GM12872 (cell line): ENCODE measurements at regions not wholly inside any gene's neighbourhood (a gene's known extent, or its start where the extent isn't known, plus 50 kb on each side); places are given as distances from the start of the nearest gene placed in this dataset.

Experiments
- TF ChIP-seq, protein P1 (sequence below): IDR thresholded peaks from 3 replicates; pipeline ENCODE4 v1.5.1; 2011; ENCODE audit warnings: low read depth, mild to moderate bottlenecking, low read length, moderate library complexity; ENCODE audit not compliant: insufficient read depth

DNA sequence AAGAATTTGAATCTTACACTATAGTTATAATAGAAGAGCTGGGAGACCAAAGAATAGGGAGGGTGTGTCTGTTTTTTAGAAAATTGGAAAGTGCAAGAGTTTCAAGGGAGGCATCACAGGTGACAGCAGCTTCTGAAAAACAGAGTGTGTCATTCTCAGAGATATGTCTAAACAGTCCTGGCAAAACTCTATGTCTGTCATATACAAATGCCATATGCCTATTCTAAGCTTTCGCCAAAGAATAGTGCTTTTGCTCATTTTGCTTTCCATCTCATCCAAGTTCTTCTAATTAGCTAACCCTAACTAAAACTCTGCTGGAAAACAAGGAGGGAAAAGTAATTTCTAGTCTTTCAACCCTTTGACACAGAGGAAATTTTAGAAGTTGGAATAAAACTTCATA is 388.0 kb upstream of the TYRP1 start:
- TF ChIP-seq, protein P1, sequence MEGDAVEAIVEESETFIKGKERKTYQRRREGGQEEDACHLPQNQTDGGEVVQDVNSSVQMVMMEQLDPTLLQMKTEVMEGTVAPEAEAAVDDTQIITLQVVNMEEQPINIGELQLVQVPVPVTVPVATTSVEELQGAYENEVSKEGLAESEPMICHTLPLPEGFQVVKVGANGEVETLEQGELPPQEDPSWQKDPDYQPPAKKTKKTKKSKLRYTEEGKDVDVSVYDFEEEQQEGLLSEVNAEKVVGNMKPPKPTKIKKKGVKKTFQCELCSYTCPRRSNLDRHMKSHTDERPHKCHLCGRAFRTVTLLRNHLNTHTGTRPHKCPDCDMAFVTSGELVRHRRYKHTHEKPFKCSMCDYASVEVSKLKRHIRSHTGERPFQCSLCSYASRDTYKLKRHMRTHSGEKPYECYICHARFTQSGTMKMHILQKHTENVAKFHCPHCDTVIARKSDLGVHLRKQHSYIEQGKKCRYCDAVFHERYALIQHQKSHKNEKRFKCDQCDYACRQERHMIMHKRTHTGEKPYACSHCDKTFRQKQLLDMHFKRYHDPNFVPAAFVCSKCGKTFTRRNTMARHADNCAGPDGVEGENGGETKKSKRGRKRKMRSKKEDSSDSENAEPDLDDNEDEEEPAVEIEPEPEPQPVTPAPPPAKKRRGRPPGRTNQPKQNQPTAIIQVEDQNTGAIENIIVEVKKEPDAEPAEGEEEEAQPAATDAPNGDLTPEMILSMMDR, result no peak

DNA sequence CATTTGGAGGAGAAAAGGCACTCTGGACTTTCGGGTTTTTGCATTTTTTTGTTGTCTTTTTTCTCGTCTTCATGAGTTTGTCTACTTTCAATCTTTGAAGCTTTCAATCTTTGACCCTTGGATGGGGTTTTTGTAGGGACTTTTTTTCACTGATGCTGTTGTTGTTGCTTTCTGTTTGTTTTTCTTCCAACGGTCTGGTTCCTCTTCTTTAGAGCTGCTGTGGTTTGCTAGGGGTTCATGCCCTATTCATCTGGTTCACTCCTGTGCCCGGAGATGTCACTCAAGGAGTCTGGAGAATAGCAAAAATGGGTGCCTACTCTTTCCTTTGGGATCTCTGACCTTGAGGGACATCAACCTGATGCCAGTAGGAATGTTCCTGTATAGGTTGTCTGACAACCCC is 378.6 kb upstream of the TYRP1 start:
- TF ChIP-seq, protein P1, result no peak

DNA sequence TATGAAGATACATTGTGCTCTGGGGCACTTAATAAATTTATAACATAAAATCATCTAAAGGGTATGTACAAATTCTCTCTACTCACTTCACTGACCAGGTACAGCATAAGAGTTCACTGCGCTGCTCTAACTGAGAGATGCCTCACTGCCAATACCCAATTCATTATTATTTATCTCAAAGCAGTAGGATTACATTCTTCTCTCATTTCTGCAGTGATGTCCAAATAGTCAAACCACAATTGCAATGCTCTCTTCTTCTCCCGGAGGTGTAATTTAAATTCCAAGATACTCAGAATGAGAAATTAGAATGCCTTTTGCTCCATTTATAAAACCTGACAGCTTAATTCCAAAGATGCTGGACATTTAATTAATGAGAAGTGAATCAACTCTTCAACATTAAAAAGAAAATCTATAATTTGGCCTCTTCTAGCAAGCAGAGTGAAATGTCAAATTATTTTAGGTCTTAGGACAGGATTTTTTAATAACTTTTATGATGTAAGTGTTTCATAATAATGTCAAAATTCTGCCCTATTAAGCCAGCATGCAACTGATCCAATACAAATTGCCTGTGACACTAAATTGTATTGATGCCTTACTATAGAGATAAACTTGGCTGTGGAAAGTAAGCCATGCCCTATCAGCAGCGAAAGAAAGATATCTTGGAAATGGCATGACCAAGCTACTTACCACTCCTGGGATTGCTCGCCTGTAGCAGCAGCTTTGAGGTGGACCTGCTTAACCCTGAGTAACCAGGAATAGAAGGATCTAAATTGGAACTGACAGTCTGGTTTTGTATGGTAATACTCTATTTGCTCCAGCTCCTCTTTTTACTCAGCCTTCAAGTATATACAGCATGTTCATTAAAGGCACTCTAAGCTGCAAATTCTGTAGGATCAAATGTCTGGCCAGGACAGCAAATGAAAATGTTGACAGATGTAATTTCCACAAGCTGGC is 374.2 kb upstream of the TYRP1 start:
- TF ChIP-seq, protein P1, result no peak

DNA sequence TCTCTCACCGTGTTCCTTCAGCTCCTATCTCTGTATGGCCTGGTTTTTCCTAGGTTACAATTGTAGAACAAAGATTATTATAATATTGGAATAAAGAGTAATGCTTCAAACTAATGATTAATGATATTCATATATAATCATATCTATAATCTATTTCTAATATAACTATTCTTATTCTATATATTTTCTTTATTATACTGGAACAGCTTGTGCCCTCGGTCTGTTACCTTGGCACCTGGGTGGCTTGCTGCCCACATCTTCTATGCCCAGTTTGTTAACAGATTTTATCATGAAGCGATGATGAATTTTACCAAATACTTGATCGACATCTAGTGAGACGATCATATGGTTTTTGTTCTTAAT is 363.6 kb upstream of the TYRP1 start:
- TF ChIP-seq, protein P1, result no peak

DNA sequence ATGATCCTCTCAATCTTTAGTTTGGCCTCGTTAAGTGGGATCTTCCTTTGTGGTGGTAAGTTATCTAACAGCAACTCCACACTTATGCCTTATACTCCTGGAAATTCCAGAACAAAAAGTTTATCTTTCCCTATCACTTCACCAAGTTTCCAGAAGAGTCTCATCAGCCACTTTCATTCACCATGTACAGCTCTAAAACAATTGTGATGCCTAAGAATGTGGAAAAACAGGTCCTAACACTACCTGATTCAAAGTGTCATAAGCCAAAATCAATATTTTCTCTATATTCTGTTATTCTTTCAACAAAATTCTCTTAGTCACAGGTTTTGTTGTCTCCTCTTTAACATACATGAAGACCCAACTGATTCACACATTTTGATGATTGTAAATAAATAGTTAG is 342.4 kb upstream of the TYRP1 start:
- TF ChIP-seq, protein P1, result no peak

DNA sequence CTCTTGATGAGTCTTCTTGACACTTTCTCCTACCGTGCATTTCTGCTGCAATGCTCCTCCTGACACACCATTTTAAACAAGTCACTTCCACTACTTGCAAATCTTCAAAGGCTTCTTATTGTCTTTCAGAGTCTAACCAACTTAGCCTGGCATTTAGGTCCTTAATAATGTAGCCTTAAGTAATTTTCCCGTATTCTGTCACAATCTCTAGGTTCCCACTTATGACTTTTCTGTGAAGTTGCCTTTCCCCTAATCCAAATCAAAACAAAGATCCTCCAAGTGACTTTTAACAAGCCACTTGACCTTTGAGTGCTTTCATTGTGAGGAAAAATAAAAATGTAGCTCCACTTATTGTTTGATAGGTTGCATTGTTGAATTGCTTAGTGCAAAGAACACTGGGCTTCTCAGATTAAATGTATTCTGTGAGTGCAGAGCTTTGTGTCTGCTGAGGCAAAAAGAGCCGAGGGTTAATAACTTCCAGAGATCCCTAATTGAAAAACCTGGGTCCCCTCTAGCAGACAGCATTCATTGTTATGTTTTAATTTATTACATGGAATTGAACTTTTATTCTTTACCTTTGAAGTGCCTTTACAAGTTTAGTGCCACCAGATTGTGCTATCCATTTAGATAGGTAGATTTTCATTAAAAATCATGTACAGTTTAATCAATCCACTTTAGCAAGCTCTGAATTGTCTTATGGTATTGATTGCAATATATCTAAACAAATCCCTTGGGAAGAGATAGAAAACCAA is 341.7 kb upstream of the TYRP1 start:
- TF ChIP-seq, protein P1, result no peak

DNA sequence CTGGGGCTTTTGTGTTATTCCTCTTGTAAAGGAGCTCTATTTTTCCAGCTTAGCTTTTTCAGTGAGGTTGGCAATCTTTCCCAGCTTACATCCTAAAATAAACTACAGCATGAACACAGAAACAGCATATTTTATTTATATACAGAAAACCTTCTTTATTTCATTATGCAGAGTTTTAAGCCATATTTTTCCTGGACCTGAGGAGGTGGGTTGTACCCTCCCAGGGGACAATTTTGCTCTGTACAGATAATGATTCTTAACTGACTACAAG is 341.2 kb upstream of the TYRP1 start:
- TF ChIP-seq, protein P1, result no peak
